Stomach (tissue), 4 donors: ENCODE measurements at regions not wholly inside any gene's neighbourhood (a gene's known extent, or its start where the extent isn't known, plus 50 kb on each side); places are given as distances from the start of the nearest gene placed in this dataset.

Experiments
- CTCF ChIP-seq, 7 experiments: fragments of 450-650 bp in 4 of 7; fragments of 200-600 bp in 3 of 7; sonication (generic) in 3 of 7; IDR thresholded peaks; one replicate each; pipeline ENCODE4 v1.5.1; 2016 to 2019; ENCODE audit warnings: antibody characterized with exemption in 7 of 7, control low read depth in 2 of 7, mild to moderate bottlenecking in 1 of 7
- EP300 ChIP-seq: sonication (generic); formaldehyde crosslinking; IDR thresholded peaks from one replicate; pipeline ENCODE4 v1.6.1; 2017; ENCODE audit warnings: antibody characterized with exemption
- POLR2A ChIP-seq, 4 donors: fragments of 450-650 bp; IDR thresholded peaks; one replicate each; pipeline ENCODE4 v1.6.1; 2016; ENCODE audit warnings: antibody characterized with exemption in 4 of 4, control low read depth in 2 of 4, mild to moderate bottlenecking in 1 of 4, moderate library complexity in 1 of 4
- POLR2AphosphoS5 ChIP-seq, 3 donors: sonication (generic); formaldehyde crosslinking; IDR thresholded peaks; one replicate each; pipeline ENCODE4 v1.6.1; 2016; ENCODE audit warnings: antibody characterized with exemption in 3 of 3

- TF ChIP-seq CTCF (IDR thresholded peaks at IDR 0.05) (no peak), EP300 (no peak), POLR2A (IDR thresholded peaks at IDR 0.05) (no peak), POLR2AphosphoS5 (IDR thresholded peaks at IDR 0.05) (no peak)
Observed at GRCh38 chr12:92273076-92273475, 127.4 kb upstream of the BTG1 start.
